ENCODE measurements at regions not wholly inside any gene's neighbourhood (a gene's known extent, or its start where the extent isn't known, plus 50 kb on each side); places are given as distances from the start of the nearest gene placed in this dataset.

DNA sequence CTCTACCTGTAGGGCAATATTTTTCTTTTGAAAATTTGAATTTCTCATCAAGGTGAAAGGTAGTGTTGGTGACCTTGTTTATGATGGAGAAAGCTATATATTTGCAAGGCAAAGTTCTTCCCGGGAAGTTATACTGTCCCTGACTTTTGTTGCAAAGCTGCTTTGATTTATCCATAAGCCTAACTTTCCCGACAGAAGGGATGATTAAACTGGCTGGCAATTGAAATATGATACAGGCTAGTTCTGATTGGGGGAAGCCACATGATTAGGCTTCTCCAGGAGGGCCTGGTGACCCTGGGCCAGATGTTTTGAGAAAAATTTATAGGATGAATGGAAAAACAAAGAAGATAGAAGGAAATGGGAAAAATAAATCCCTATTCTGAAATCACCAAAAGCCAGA is 215.5 kb downstream of the ACTR3B start:
- Histone ChIP-seq H3K9me3 (ENCODE audit: control insufficient read depth in 4 of 4, low read length in 3 of 4) (no peaks in the 10 kb centered on the region), H3K27me3 (ENCODE audit: control insufficient read depth in 4 of 4, insufficient read depth in 4 of 4, low read length in 3 of 4) (no peaks in the 10 kb centered on the region), H3K4me1 (ENCODE audit: control insufficient read depth in 4 of 4, insufficient read depth in 4 of 4, low read length in 3 of 4) (peaks cover 0 to 4% (median 2%) of the 10 kb centered on the region in 4 donors), H3K36me3 (ENCODE audit: control insufficient read depth in 4 of 4, insufficient read depth in 3 of 4, low read depth in 1 of 4, low read length in 3 of 4) (no peaks in the 10 kb centered on the region), H3K4me3 (ENCODE audit: low read depth in 1 of 3, low read length in 3 of 3) (no peak overlapping the region), H3K9ac (ENCODE audit: low read depth in 1 of 2, low read length in 2 of 2) (no peak overlapping the region), H3K27ac (ENCODE audit: low read depth in 1 of 2, low read length in 2 of 2) (no peak overlapping the region)
- TF ChIP-seq, protein P1, sequence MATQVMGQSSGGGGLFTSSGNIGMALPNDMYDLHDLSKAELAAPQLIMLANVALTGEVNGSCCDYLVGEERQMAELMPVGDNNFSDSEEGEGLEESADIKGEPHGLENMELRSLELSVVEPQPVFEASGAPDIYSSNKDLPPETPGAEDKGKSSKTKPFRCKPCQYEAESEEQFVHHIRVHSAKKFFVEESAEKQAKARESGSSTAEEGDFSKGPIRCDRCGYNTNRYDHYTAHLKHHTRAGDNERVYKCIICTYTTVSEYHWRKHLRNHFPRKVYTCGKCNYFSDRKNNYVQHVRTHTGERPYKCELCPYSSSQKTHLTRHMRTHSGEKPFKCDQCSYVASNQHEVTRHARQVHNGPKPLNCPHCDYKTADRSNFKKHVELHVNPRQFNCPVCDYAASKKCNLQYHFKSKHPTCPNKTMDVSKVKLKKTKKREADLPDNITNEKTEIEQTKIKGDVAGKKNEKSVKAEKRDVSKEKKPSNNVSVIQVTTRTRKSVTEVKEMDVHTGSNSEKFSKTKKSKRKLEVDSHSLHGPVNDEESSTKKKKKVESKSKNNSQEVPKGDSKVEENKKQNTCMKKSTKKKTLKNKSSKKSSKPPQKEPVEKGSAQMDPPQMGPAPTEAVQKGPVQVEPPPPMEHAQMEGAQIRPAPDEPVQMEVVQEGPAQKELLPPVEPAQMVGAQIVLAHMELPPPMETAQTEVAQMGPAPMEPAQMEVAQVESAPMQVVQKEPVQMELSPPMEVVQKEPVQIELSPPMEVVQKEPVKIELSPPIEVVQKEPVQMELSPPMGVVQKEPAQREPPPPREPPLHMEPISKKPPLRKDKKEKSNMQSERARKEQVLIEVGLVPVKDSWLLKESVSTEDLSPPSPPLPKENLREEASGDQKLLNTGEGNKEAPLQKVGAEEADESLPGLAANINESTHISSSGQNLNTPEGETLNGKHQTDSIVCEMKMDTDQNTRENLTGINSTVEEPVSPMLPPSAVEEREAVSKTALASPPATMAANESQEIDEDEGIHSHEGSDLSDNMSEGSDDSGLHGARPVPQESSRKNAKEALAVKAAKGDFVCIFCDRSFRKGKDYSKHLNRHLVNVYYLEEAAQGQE (IDR thresholded peaks at IDR 0.05): no peak
- TF ChIP-seq NR2F2 (IDR thresholded peaks at IDR 0.05): no peak
- TF ChIP-seq, protein P2, sequence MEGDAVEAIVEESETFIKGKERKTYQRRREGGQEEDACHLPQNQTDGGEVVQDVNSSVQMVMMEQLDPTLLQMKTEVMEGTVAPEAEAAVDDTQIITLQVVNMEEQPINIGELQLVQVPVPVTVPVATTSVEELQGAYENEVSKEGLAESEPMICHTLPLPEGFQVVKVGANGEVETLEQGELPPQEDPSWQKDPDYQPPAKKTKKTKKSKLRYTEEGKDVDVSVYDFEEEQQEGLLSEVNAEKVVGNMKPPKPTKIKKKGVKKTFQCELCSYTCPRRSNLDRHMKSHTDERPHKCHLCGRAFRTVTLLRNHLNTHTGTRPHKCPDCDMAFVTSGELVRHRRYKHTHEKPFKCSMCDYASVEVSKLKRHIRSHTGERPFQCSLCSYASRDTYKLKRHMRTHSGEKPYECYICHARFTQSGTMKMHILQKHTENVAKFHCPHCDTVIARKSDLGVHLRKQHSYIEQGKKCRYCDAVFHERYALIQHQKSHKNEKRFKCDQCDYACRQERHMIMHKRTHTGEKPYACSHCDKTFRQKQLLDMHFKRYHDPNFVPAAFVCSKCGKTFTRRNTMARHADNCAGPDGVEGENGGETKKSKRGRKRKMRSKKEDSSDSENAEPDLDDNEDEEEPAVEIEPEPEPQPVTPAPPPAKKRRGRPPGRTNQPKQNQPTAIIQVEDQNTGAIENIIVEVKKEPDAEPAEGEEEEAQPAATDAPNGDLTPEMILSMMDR (IDR thresholded peaks at IDR 0.05; ENCODE audit: low read depth, low read length, missing input control): no peak
- no peak for TF ChIP-seq HNF4G (IDR thresholded peaks at IDR 0.05)
- TF ChIP-seq FOXA2 (IDR thresholded peaks at IDR 0.05): no peak
- TF ChIP-seq GABPA (IDR thresholded peaks at IDR 0.05 in 1 of 2, conservative IDR thresholded peaks at IDR 0.05 in 1 of 2): no peak
- TF ChIP-seq TAF1 (conservative IDR thresholded peaks at IDR 0.05): no peak
- TF ChIP-seq RXRA (IDR thresholded peaks at IDR 0.05): no peak
- TF ChIP-seq EGR1 (IDR thresholded peaks at IDR 0.05; ENCODE audit: low read depth in 2 of 2): no peak
- 51% methylated on average over 2 of the region's 2 CpGs for WGBS
- no peak for DNase-seq (ENCODE audit: low spot score)

DNA sequence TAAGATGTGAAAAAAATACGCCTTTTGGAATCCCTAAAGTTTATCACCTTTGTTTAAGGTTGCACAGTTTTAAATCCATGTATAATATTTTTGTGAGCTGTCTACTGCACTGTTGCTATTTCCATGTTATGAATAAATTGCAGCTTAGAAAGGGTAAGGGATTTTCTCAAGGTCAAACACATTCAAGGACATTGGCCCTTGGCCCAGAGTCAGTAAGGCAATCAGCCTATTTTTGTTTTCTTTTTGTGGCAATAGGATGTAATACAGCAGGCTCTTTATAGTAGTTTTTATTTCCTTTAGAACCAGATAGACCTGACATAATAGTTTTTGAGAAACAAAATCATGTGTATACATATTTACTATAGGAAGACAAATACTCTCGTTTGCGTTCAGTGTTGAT is 219.8 kb downstream of the ACTR3B start:
- Histone ChIP-seq H3K4me1 (ENCODE audit: control insufficient read depth in 4 of 4, insufficient read depth in 4 of 4, low read length in 3 of 4) (peaks cover 0 to 4% (median 1%) of the 10 kb centered on the region in 4 donors), H3K9ac (ENCODE audit: low read depth in 1 of 2, low read length in 2 of 2) (no peak overlapping the region), H3K9me3 (ENCODE audit: control insufficient read depth in 4 of 4, low read length in 3 of 4) (no peaks in the 10 kb centered on the region), H3K36me3 (ENCODE audit: control insufficient read depth in 4 of 4, insufficient read depth in 3 of 4, low read depth in 1 of 4, low read length in 3 of 4) (no peaks in the 10 kb centered on the region), H3K27me3 (ENCODE audit: control insufficient read depth in 4 of 4, insufficient read depth in 4 of 4, low read length in 3 of 4) (no peaks in the 10 kb centered on the region), H3K4me3 (ENCODE audit: low read depth in 1 of 3, low read length in 3 of 3) (no peak overlapping the region), H3K27ac (ENCODE audit: low read depth in 1 of 2, low read length in 2 of 2) (no peak overlapping the region)
- no peak for TF ChIP-seq GABPA (IDR thresholded peaks at IDR 0.05 in 1 of 2, conservative IDR thresholded peaks at IDR 0.05 in 1 of 2)
- TF ChIP-seq RAD21 (IDR thresholded peaks at IDR 0.05): no peak
- TF ChIP-seq, protein P3, sequence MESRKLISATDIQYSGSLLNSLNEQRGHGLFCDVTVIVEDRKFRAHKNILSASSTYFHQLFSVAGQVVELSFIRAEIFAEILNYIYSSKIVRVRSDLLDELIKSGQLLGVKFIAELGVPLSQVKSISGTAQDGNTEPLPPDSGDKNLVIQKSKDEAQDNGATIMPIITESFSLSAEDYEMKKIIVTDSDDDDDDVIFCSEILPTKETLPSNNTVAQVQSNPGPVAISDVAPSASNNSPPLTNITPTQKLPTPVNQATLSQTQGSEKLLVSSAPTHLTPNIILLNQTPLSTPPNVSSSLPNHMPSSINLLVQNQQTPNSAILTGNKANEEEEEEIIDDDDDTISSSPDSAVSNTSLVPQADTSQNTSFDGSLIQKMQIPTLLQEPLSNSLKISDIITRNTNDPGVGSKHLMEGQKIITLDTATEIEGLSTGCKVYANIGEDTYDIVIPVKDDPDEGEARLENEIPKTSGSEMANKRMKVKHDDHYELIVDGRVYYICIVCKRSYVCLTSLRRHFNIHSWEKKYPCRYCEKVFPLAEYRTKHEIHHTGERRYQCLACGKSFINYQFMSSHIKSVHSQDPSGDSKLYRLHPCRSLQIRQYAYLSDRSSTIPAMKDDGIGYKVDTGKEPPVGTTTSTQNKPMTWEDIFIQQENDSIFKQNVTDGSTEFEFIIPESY (IDR thresholded peaks at IDR 0.05): no peak
- no peak for TF ChIP-seq YY1 (IDR thresholded peaks at IDR 0.05)
- no peak for TF ChIP-seq FOXA1 (IDR thresholded peaks at IDR 0.05)
- TF ChIP-seq, protein P1 (IDR thresholded peaks at IDR 0.05): no peak
- no peak for TF ChIP-seq SP1 (IDR thresholded peaks at IDR 0.05)
- no peak for TF ChIP-seq NR2F2 (IDR thresholded peaks at IDR 0.05)
- WGBS: 73% methylated on average over 3 of the region's 3 CpGs
- DNase-seq (ENCODE audit: low spot score): no peak

Data from liver (tissue), 8 donors.